ENCODE measurements at regions not wholly inside any gene's neighbourhood (a gene's known extent, or its start where the extent isn't known, plus 50 kb on each side); places are given as distances from the start of the nearest gene placed in this dataset.

DNA sequence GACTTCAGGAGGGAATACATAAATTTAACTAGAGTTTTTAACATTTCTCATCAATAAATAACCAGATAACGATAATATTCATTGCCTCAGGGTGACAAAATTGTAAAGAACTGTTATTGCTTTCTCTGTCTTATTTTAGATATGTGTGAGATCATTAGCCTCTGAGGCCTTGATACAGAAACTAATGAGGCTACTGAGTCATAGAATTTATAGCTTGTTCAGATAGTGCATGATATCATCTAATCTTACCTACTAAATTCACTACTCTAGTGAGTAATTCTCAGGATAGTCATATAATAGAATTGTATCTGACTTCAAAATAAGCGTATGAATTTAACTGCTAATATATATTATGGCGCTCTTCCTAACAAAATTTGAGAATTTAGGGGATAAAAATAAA lies 360.8 kb upstream of the KLHL1 start:
- no peak overlapping the region for H3K9ac ChIP-seq (ENCODE audit: insufficient read length)
- no peak overlapping the region for H3K4me3 ChIP-seq
- H3K9me3 ChIP-seq (ENCODE audit: low read depth, low read length), result no peaks in the 10 kb centered on the region
- no peak overlapping the region for H3K27ac ChIP-seq
- no peaks in the 10 kb centered on the region for H3K36me3 ChIP-seq (ENCODE audit: insufficient read depth, low read length)
- DNase-seq (ENCODE audit: low read depth, low spot score), result no peak
- TF ChIP-seq POLR2AphosphoS5 (IDR thresholded peaks at IDR 0.05; ENCODE audit: borderline replicate concordance, low read depth, low read length) (no peak), FOXP2 (optimal IDR thresholded peaks at IDR 0.05; ENCODE audit: control extremely low read depth, extremely low read length, insufficient read depth) (no peak), EZH2 (IDR thresholded peaks at IDR 0.05) (no peak)

DNA sequence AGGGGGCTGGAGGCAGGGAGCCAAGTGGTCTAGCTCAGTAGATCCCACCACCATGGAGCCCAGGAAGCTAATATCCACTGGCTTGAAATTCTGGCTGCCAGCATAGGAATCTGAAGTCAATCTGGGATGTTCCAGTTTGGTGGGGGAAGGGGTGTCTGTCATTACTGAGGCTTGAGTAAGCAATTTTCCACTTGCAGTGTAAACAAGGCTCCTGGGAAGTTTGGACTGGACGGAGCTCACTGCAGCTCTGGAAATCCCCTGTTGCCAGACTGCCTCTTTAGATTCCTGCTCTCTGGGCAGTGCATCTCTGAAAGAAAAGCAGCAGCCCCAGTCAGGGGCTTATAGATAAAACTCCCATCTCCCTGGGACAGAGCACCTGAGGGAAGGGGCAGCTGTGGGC lies 349.2 kb upstream of the KLHL1 start:
- Histone ChIP-seq H3K36me3 (ENCODE audit: insufficient read depth, low read length) (no peaks in the 10 kb centered on the region), H3K9me3 (ENCODE audit: low read depth, low read length) (no peaks in the 10 kb centered on the region), H3K27ac (no peak overlapping the region), H3K9ac (ENCODE audit: insufficient read length) (no peak overlapping the region), H3K4me3 (no peak overlapping the region)
- TF ChIP-seq EZH2 (IDR thresholded peaks at IDR 0.05), result no peak
- DNase-seq (ENCODE audit: low read depth, low spot score), result no peak

DNA sequence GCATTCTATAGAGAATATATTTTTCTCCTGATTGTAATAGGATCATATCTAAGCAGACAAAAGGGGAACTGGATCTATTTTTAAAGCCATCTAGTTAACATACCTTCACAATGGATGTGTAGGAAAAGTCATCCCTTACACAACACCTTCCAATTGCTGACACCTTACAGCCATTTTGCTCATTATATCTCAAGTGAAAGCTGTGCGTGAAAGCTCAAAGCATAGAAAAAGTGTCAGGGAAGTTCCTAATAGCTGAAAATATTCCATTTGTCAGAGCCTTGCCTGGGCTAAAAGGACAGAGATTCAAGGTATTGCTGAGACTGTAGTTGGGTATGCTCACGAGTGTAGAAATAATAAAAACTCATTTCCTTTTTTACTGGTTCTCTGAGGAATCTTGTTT lies 340.6 kb upstream of the KLHL1 start:
- no peak for DNase-seq (ENCODE audit: low read depth, low spot score)
- Histone ChIP-seq H3K9ac (ENCODE audit: insufficient read length) (no peak overlapping the region), H3K4me3 (no peak overlapping the region)

DNA sequence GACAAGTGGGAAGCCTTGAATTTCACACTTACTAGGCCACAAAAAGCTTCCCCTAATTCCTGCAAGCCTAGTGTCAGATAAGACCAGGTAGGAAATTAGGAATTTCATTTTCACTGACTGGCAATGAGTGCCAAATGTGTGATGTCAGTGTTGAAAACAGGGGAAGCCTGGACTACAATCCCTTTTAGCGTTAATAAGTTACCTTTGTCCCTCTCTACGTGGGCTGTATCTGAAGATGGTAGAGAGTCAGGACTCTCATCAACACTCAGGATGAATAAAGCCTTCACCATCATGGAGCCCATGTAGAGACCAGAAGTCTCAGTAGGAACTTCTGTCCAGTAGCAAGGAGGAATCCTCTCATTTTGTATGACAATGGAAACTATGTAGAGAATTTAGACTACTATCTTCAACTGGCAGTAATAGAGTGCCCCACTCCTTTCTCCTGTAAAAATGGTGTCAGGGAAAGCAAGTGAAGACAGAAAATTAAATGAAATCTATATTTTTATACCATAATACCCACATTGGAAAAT lies 324.1 kb upstream of the KLHL1 start:
- Histone ChIP-seq H3K9ac (ENCODE audit: insufficient read length) (no peak overlapping the region), H3K9me3 (ENCODE audit: low read depth, low read length) (no peaks in the 10 kb centered on the region), H3K27ac (no peak overlapping the region), H3K36me3 (ENCODE audit: insufficient read depth, low read length) (no peaks in the 10 kb centered on the region), H3K4me3 (no peak overlapping the region)
- no peak for DNase-seq (ENCODE audit: low read depth, low spot score)
- no peak for TF ChIP-seq FOXP2 (optimal IDR thresholded peaks at IDR 0.05; ENCODE audit: control extremely low read depth, extremely low read length, insufficient read depth)
- no peak for TF ChIP-seq EZH2 (IDR thresholded peaks at IDR 0.05)
- TF ChIP-seq POLR2AphosphoS5 (IDR thresholded peaks at IDR 0.05; ENCODE audit: borderline replicate concordance, low read depth, low read length), result no peak

More for the DNA sequence above, 340.6 kb upstream of the KLHL1 start:
- Histone ChIP-seq H3K36me3 (ENCODE audit: insufficient read depth, low read length) (no peaks in the 10 kb centered on the region), H3K27ac (no peak overlapping the region), H3K9me3 (ENCODE audit: low read depth, low read length) (no peaks in the 10 kb centered on the region)
- TF ChIP-seq EZH2 (IDR thresholded peaks at IDR 0.05) (no peak), FOXP2 (optimal IDR thresholded peaks at IDR 0.05; ENCODE audit: control extremely low read depth, extremely low read length, insufficient read depth) (no peak), POLR2AphosphoS5 (IDR thresholded peaks at IDR 0.05; ENCODE audit: borderline replicate concordance, low read depth, low read length) (no peak)

DNA sequence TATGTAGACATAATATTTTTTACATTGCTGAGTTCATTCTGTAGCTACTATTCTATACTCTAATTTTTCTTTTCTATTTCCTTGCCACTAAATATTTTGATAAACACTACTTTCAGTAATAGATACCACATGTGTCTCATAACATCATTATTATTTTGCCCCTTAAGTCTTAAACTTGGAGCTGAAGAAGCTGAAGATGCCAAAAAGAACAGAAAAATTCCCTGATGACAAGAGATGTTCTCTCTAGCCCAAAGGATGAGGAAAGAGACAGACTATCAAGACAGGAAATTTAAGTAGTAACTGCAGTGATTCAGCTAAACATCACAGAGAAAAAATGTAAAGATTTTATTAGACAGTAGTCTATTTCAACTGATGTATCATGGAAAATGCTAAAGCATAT lies 322.0 kb upstream of the KLHL1 start:
- Histone ChIP-seq H3K36me3 (ENCODE audit: insufficient read depth, low read length) (no peaks in the 10 kb centered on the region), H3K4me3 (no peak overlapping the region), H3K9ac (ENCODE audit: insufficient read length) (no peak overlapping the region), H3K27ac (no peak overlapping the region), H3K9me3 (ENCODE audit: low read depth, low read length) (no peaks in the 10 kb centered on the region)
- TF ChIP-seq FOXP2 (optimal IDR thresholded peaks at IDR 0.05; ENCODE audit: control extremely low read depth, extremely low read length, insufficient read depth) (no peak), POLR2AphosphoS5 (IDR thresholded peaks at IDR 0.05; ENCODE audit: borderline replicate concordance, low read depth, low read length) (no peak), EZH2 (IDR thresholded peaks at IDR 0.05) (no peak)
- no peak for DNase-seq (ENCODE audit: low read depth, low spot score)

DNA sequence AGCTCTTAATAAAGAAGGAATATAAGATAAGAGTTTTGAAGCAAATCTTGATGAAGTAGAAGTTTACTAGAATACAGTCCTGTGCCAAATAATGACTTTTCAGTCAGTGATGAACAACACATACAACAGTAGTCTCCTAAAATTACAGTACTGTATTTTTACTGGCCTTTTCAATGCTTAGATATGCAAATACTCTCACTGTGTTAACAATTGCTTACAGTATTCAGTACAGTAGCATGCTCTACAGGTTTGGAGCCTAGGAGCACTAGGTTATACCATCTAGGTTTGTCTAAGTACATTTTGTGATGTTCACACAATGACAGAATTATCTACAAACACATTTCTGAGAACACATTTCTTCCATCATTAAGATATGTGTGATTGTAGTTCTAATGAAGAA lies 316.7 kb upstream of the KLHL1 start:
- no peak overlapping the region for H3K9ac ChIP-seq (ENCODE audit: insufficient read length)
- TF ChIP-seq FOXP2 (optimal IDR thresholded peaks at IDR 0.05; ENCODE audit: control extremely low read depth, extremely low read length, insufficient read depth) (no peak), EZH2 (IDR thresholded peaks at IDR 0.05) (no peak), POLR2AphosphoS5 (IDR thresholded peaks at IDR 0.05; ENCODE audit: borderline replicate concordance, low read depth, low read length) (no peak)
- H3K36me3 ChIP-seq (ENCODE audit: insufficient read depth, low read length), result no peaks in the 10 kb centered on the region
- H3K27ac ChIP-seq, result no peak overlapping the region
- DNase-seq (ENCODE audit: low read depth, low spot score), result no peak
- no peaks in the 10 kb centered on the region for H3K9me3 ChIP-seq (ENCODE audit: low read depth, low read length)
- H3K4me3 ChIP-seq, result no peak overlapping the region

DNA sequence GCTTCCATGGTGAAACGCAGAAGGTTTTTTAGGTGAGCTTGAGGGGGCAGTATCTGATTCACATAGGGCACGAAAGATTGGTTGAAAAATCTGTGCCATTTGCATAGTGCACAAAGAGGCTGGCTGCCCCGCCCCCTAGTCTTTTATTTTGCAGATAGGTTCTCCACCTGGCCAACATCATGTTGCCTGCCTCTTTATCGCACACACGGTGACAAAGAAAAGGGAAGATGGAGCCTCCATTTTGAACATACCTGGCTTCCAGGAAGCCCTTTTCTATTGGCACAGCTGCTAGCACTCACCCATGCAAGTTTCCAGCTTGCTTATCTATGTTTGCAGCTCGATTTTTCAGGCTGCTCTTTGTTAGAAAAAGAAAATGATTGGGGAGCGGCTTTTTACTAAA lies 316.2 kb upstream of the KLHL1 start:
- Histone ChIP-seq H3K4me3 (no peak overlapping the region), H3K9ac (ENCODE audit: insufficient read length) (no peak overlapping the region)
- DNase-seq (ENCODE audit: low read depth, low spot score), result no peak

DNA sequence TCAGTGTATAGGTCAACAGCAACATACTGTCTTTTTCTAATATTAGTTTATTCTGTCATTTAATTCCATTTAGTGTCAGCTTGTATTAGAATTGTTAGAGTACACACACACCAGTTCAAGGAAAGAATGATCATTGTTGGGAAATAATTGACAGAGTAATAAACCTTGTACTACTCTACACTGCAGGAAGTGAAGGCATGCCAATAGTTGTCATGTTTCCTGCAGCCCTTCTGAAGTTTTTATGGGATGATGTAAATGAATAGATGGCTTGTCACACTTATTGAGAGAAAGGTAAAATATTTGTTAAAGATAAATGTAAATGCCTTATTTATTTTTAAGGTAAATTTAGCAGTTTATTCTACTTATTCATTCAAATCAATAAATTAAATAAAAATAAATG lies 306.9 kb upstream of the KLHL1 start:
- Histone ChIP-seq H3K4me3 (no peak overlapping the region), H3K36me3 (ENCODE audit: insufficient read depth, low read length) (no peaks in the 10 kb centered on the region), H3K9ac (ENCODE audit: insufficient read length) (no peak overlapping the region), H3K9me3 (ENCODE audit: low read depth, low read length) (no peaks in the 10 kb centered on the region), H3K27ac (no peak overlapping the region)
- no peak for DNase-seq (ENCODE audit: low read depth, low spot score)
- TF ChIP-seq EZH2 (IDR thresholded peaks at IDR 0.05) (no peak), FOXP2 (optimal IDR thresholded peaks at IDR 0.05; ENCODE audit: control extremely low read depth, extremely low read length, insufficient read depth) (no peak)

More for the DNA sequence above, 316.2 kb upstream of the KLHL1 start:
- no peaks in the 10 kb centered on the region for H3K36me3 ChIP-seq (ENCODE audit: insufficient read depth, low read length)
- H3K9me3 ChIP-seq (ENCODE audit: low read depth, low read length), result no peaks in the 10 kb centered on the region
- TF ChIP-seq FOXP2 (optimal IDR thresholded peaks at IDR 0.05; ENCODE audit: control extremely low read depth, extremely low read length, insufficient read depth) (no peak), EZH2 (IDR thresholded peaks at IDR 0.05) (no peak), POLR2AphosphoS5 (IDR thresholded peaks at IDR 0.05; ENCODE audit: borderline replicate concordance, low read depth, low read length) (no peak)
- H3K27ac ChIP-seq, result no peak overlapping the region

DNA sequence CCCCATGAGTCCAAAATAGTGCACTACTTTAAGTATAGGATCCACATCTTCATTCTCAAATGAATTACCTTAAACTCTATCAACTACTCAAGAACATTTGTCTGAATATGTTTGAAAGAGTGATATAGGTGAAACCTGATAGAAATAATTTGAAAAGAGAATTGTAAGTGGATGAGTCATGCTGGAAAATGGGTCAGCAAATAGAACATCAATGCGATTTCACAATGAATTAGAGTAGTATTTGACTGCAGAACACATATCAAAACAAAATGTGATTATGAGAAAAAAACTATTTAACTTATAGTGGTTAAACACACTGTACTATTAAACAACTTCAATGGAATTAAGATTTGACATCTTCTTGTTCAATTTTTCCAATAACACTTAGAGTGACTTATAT lies 300.6 kb upstream of the KLHL1 start:
- H3K4me3 ChIP-seq, result no peak overlapping the region
- TF ChIP-seq FOXP2 (optimal IDR thresholded peaks at IDR 0.05; ENCODE audit: control extremely low read depth, extremely low read length, insufficient read depth), result no peak
- TF ChIP-seq POLR2AphosphoS5 (IDR thresholded peaks at IDR 0.05; ENCODE audit: borderline replicate concordance, low read depth, low read length), result no peak
- TF ChIP-seq EZH2 (IDR thresholded peaks at IDR 0.05), result no peak
- DNase-seq (ENCODE audit: low read depth, low spot score), result no peak
- H3K36me3 ChIP-seq (ENCODE audit: insufficient read depth, low read length), result no peaks in the 10 kb centered on the region
- no peak overlapping the region for H3K9ac ChIP-seq (ENCODE audit: insufficient read length)
- no peak overlapping the region for H3K27ac ChIP-seq
- H3K9me3 ChIP-seq (ENCODE audit: low read depth, low read length), result no peaks in the 10 kb centered on the region

Data from SK-N-MC (cell line).